HepG2 (cell line): ENCODE measurements at regions not wholly inside any gene's neighbourhood (a gene's known extent, or its start where the extent isn't known, plus 50 kb on each side); places are given as distances from the start of the nearest gene placed in this dataset.

Experiments used
- FOXJ3 ChIP-seq: sonication (generic); formaldehyde crosslinking; IDR thresholded peaks from 2 replicates; pipeline ENCODE4 v1.4.0; 2020; ENCODE audit warnings: missing genetic modification reagents, mild to moderate bottlenecking, borderline replicate concordance
- IKZF1 ChIP-seq: fragments of 450-650 bp; IDR thresholded peaks from 2 replicates; pipeline ENCODE4 v1.7.1; 2016
- IRF1 ChIP-seq: sonication (generic); formaldehyde crosslinking; IDR thresholded peaks from 2 replicates; pipeline ENCODE4 v1.4.0; 2020; ENCODE audit warnings: low read depth, mild to moderate bottlenecking, missing genetic modification reagents
- NFE2 ChIP-seq: sonication (generic); formaldehyde crosslinking; IDR thresholded peaks from 2 replicates; pipeline ENCODE4 v1.4.0; 2020; ENCODE audit warnings: missing genetic modification reagents
- PAF1 ChIP-seq: IDR thresholded peaks from 2 replicates; pipeline ENCODE4 v1.6.1; 2016; ENCODE audit warnings: missing genetic modification reagents, missing compliant biosample characterization
- PTBP1 ChIP-seq: fragments of 200-400 bp; formaldehyde crosslinking; IDR thresholded peaks from 2 replicates; pipeline ENCODE4 v1.6.1; 2018; ENCODE audit warnings: low read length, low read depth; ENCODE audit not compliant: poor library complexity, severe bottlenecking
- SIN3A ChIP-seq: IDR thresholded peaks from 2 replicates; pipeline ENCODE4 v1.6.1; 2011; ENCODE audit warnings: low read depth, mild to moderate bottlenecking, control low read depth, low read length, borderline replicate concordance
- SNAPC4 ChIP-seq: sonication (generic); formaldehyde crosslinking; IDR thresholded peaks from 2 replicates; pipeline ENCODE4 v1.4.0; 2020; ENCODE audit warnings: mild to moderate bottlenecking, missing genetic modification reagents
- SP1 ChIP-seq, 2 experiments: fragments of 450-650 bp in 1 of 2; sonication (generic) in 1 of 2; formaldehyde crosslinking in 1 of 2; IDR thresholded peaks; 2 replicates each; pipeline versions ENCODE4 v1.4.0 to v1.6.1; 2016 to 2020; ENCODE audit warnings: missing genetic modification reagents in 1 of 2
- SPEN ChIP-seq: sonication (generic); formaldehyde crosslinking; IDR thresholded peaks from 2 replicates; pipeline ENCODE4 v1.5.1; 2020; ENCODE audit warnings: low read depth, mild to moderate bottlenecking, missing genetic modification reagents
- TCF7 ChIP-seq: sonication (generic); IDR thresholded peaks from 2 replicates; pipeline ENCODE4 v1.6.1; 2016; ENCODE audit warnings: antibody characterized with exemption, low read depth
- TEAD3 ChIP-seq: optimal IDR thresholded peaks from 2 replicates; pipeline ENCODE3; 2016; ENCODE audit warnings: borderline replicate concordance
- TRIM24 ChIP-seq: sonication (generic); formaldehyde crosslinking; IDR thresholded peaks from 2 replicates; pipeline ENCODE4 v1.8.0; 2022; ENCODE audit warnings: mild to moderate bottlenecking, missing genetic modification reagents
- ZFP41 ChIP-seq: sonication (generic); formaldehyde crosslinking; IDR thresholded peaks from 2 replicates; pipeline ENCODE4 v1.4.0; 2020; ENCODE audit warnings: mild to moderate bottlenecking, missing genetic modification reagents, borderline replicate concordance
- ZNF142 ChIP-seq: sonication (generic); formaldehyde crosslinking; IDR thresholded peaks from 2 replicates; pipeline ENCODE4 v1.4.0; 2020; ENCODE audit warnings: missing genetic modification reagents
- ZNF580 ChIP-seq: IDR thresholded peaks from 2 replicates; pipeline ENCODE4 v1.6.1; 2016; ENCODE audit warnings: low read depth, borderline replicate concordance
- ZNF678 ChIP-seq: sonication (generic); formaldehyde crosslinking; IDR thresholded peaks from 2 replicates; pipeline ENCODE4 v1.4.0; 2020; ENCODE audit warnings: mild to moderate bottlenecking, missing genetic modification reagents
- ZNF879 ChIP-seq: sonication (generic); formaldehyde crosslinking; IDR thresholded peaks from 2 replicates; pipeline ENCODE4 v1.8.1; 2023; ENCODE audit warnings: missing genetic modification reagents

GRCh38 chr9:91071184-91071990 lies 269.8 kb downstream of the SYK start (continued):
- TF ChIP-seq ZNF142 (CRISPR knock-in tag), result peak; percentile 63; the same call in 1 of the 2 replicates
- no peak for TF ChIP-seq SIN3A
- no peak for TF ChIP-seq SP1 (IDR thresholded peaks at IDR 0.05)
- no peak for TF ChIP-seq SP1 (CRISPR knock-in tag; IDR thresholded peaks at IDR 0.05)
- no peak for TF ChIP-seq PTBP1
- TF ChIP-seq TRIM24 (CRISPR knock-in tag), result no peak
- TF ChIP-seq NFE2 (CRISPR knock-in tag), result 0 out of 2 replicates have a peak, but pooled peaks have one; percentile 33
- TF ChIP-seq IRF1 (CRISPR knock-in tag), result no peak
- peak; percentile 73; the same call in 1 of the 2 replicates for TF ChIP-seq ZNF580 (CRISPR knock-in tag)
- TF ChIP-seq ZFP41 (CRISPR knock-in tag), result no peak
- no peak for TF ChIP-seq ZNF879
- TF ChIP-seq TEAD3 (CRISPR knock-in tag), result peak; percentile 38
- TF ChIP-seq FOXJ3 (CRISPR knock-in tag), result no peak
- no peak for TF ChIP-seq TCF7
- TF ChIP-seq SNAPC4 (CRISPR knock-in tag), result no peak
- TF ChIP-seq ZNF678, result no peak
- TF ChIP-seq IKZF1, result no peak
- TF ChIP-seq SPEN (CRISPR knock-in tag), result peak; percentile 64; the same call in 1 of the 2 replicates
- TF ChIP-seq PAF1 (CRISPR knock-in tag), result no peak
